Right ventricle myocardium superior (tissue), 1 donor: ENCODE measurements at regions not wholly inside any gene's neighbourhood (a gene's known extent, or its start where the extent isn't known, plus 50 kb on each side); places are given as distances from the start of the nearest gene placed in this dataset.
"Not testable (repeated sequence)": the region's sequence is repeated elsewhere in the genome, so short reads cannot be mapped to it uniquely, and the experiment has no call there.

Experiments used
- ATAC-seq: fragments of 200-7000 bp; cut with Tn5 transposase; one replicate; pipeline ENCODE4 v1.9.1; 2020; ENCODE audit warnings: mild to moderate bottlenecking; ENCODE audit not compliant: poor library complexity
- DNase-seq: peaks from one replicate; pipeline ENCODE4 v3.0.0-alpha.2; 2020
- intact Hi-C: fragments of 100-400 bp; cut with DNase I; formaldehyde crosslinking; loops from one replicate; pipeline ENCODE4 v1.11.2; 2022
- donor health status: DM: no; HTN: yes; CAD: no; lungs with severe emphysema.

DNA sequence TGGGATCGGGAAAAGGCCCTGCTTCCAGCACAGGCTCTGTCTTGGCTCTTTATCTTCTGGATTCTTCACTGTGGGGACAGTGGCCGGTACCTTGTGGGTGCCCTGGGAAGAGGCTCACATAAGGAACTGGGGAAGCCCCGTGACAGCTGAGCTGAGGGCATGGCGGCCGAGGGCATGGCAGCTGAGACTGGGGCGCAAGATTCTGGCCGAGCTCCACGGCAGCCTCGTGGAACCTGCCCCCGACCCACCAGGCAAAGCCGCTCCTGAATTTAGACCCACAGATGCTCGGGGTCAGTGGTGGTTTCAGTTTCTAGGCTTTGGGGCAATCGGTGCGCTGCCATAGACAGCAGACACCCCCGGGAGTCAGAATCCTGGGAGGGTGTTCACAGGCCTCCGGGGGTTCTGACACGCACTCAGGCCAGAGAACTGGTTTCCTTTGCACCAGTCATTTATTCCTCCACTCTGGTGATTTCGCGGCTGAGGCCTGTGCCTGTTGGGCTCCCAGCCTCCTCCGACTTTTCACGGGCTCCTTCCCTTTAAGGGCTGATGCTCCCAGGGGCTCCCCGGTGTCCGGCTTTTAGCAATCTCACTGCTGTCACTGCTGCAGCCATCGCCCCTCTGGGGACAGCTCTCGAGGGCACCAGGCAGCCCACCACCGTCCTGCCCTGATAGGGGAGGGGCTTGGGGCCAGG is 117.6 kb downstream of the TEX29 start:
- intact Hi-C loops = no loop called here
- DNase-seq (no peak), ATAC-seq (no peak)

DNA sequence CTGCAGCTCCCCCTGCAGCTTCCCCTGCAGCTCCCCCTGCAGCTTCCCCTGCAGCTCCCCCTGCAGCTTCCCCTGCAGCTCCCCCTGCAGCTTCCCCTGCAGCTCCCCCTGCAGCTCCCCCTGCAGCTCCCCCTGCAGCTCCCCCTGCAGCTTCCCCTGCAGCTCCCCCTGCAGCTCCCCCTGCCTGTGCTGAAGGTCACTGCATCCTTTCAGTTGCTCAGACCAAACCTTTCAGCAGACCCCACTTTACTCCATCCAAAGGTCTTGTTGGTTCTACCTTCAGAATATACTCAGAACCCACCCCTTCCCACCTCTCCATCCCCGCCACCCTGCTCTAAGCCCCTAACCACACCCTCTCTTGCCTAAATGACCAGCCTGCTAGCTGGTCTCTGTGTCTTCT is 120.0 kb downstream of the TEX29 start:
- DNase-seq, ATAC-seq, intact Hi-C loops: not testable (repeated sequence)

- DNase-seq (no peak), ATAC-seq (no peak)
- intact Hi-C loops = no loop called here
Measured at GRCh38 chr13:111443981-111444380, 123.5 kb downstream of the TEX29 start.

- intact Hi-C loops = no loop called here
- ATAC-seq = no peak
Measured at GRCh38 chr13:111448504-111448903, 128.1 kb downstream of the TEX29 start.

GRCh38 chr13:111449041-111449440 is 128.6 kb downstream of the TEX29 start:
- intact Hi-C loops = no loop called here
- DNase-seq = no peak
- no peak for ATAC-seq

More at GRCh38 chr13:111448504-111448903, 128.1 kb downstream of the TEX29 start:
- DNase-seq = no peak

- DNase-seq (no peak), ATAC-seq (no peak)
- intact Hi-C loops = no loop called here
Measured at GRCh38 chr13:111451402-111451801, 131.0 kb downstream of the TEX29 start.

DNA sequence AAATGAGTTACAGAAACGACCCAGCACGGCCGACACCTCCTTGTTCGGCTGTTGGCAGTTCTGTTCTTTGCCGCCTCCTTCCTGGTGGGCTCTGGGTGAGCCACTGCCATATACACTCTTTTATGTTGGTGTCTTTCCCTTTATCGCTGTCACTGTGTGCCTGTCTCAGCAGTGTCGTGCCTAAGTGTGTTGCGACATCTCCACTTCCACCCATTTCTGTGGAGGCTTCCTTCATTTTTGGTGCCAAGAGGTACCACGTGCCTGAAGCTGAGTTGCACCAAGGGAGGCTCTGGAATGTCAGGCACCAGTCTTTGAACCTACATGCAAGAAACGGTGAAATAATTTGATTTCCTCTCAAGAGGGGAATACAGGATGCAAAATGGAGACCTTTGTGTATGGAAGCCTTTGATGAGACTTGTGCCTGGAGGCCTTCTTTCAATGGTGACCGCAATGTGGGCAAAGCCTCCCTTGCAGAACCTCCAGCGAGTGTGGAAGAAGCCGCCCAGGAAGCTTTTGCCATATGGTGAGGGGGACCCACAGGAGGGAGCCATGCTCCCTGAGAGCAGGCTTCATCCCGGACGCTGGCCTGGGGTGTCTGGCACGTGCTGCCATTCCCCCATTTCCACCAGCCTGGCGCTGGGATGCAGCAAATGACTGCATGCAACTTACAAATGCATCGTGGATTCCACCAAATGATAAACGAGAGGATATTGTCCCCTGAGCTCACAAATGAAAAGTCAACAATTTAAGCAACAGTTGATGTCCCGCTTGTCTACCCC is 136.2 kb downstream of the TEX29 start:
- ATAC-seq = no peak
- no peak for DNase-seq
- intact Hi-C loops = no loop called here

- no peak for DNase-seq
- intact Hi-C loops = no loop called here
- ATAC-seq = no peak
Measured at GRCh38 chr13:111458001-111458531, 137.6 kb downstream of the TEX29 start.

- ATAC-seq (no peak), DNase-seq (no peak)
Measured at GRCh38 chr13:111458739-111459138, 138.3 kb downstream of the TEX29 start.

DNA sequence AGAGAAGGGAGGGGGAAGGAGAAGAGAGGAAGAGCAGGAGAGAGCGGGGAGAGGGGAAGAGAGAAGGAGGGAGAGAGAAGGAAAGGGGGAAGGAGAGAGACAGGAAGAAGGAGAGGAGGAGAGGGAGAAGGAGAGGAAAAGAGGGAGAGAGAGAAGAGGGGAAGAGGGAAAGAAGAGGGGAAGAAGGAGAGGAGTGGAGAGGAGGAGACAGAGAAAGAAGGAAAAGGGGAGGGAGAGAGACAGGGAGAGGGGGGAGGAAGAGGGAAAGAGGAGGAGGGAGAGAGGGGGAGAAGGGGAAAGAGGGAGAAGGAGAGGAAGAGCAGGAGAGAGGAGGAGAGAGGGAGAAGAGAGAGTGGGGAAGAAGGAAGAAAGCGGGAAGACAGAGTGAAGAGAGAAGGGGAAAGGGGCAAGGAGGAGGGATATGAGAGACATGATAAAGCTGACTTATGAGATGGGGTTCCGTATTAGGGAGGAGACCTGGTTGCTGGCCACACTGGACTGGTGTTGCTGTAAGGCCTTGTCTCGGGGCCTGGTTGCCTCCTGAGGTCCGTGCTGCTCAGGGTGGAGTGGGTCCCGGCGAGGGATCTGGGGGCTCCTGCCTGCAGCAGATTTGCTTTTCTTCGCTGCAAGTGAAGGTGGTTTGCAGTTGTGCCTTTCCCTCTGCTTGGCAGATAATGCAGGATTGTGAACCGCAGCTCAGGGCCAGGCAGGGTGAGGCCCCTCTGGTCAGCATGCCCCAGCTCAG is 139.5 kb downstream of the TEX29 start:
- ATAC-seq (no peak), DNase-seq (no peak)
- intact Hi-C loops = no loop called here

More at GRCh38 chr13:111458739-111459138, 138.3 kb downstream of the TEX29 start:
- intact Hi-C loops = no loop called here

GRCh38 chr13:111460548-111461444 is 140.4 kb downstream of the TEX29 start:
- DNase-seq = no peak

GRCh38 chr13:111461445-111462149 is 141.2 kb downstream of the TEX29 start:
- no peak for ATAC-seq
- intact Hi-C loops = no loop called here
- no peak for DNase-seq

More at GRCh38 chr13:111460548-111461444, 140.4 kb downstream of the TEX29 start:
- peak; percentile 89 for ATAC-seq
- intact Hi-C loops = no loop called here

- no peak for DNase-seq
- intact Hi-C loops = no loop called here
- no peak for ATAC-seq
Measured at GRCh38 chr13:111462221-111462764, 141.9 kb downstream of the TEX29 start.

DNA sequence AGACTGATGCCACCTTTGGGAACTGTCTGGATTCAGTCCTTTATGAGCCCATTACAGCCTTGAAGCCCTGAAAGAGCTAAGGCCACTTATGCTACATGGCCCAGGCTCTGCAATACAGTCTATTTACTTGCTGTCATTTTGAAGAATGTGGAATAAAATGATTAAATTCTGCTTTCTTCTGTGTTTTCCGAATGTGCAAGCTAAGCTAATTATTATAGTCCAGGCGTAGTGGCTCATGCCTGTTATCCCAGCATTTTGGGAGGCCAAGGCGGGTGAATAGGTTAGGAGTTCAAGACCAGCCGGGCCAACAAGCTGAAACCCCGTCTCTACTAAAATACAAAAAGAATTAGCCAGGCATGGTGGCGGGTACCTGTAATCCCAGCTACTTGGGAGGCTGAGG is 142.5 kb downstream of the TEX29 start:
- ATAC-seq (no peak), DNase-seq (no peak)
- intact Hi-C loops = no loop called here

- no peak for ATAC-seq
- no peak for DNase-seq
- intact Hi-C loops = no loop called here
Measured at GRCh38 chr13:111467111-111467890, 146.9 kb downstream of the TEX29 start.

GRCh38 chr13:111468037-111468959 is 147.9 kb downstream of the TEX29 start:
- DNase-seq (no peak), ATAC-seq (no peak)
- intact Hi-C loops = no loop called here
